KOPT-K1 (cell line): ENCODE measurements at regions not wholly inside any gene's neighbourhood (a gene's known extent, or its start where the extent isn't known, plus 50 kb on each side); places are given as distances from the start of the nearest gene placed in this dataset.
"Not testable (repeated sequence)": the region's sequence is repeated elsewhere in the genome, so short reads cannot be mapped to it uniquely, and the experiment has no call there.

Experiments
- H3K27ac ChIP-seq: fragments of 200-600 bp; sonication (generic); 2 replicates; pipeline ENCODE4 v1.5.1; 2016; ENCODE audit warnings: antibody characterized with exemption, mild to moderate bottlenecking, low read depth, low read length; ENCODE audit not compliant: poor library complexity, severe bottlenecking
- H3K36me3 ChIP-seq: fragments of 200-600 bp; sonication (generic); 2 replicates; pipeline ENCODE4 v1.5.1; 2017; ENCODE audit warnings: antibody characterized with exemption, mild to moderate bottlenecking, low read length, moderate library complexity; ENCODE audit not compliant: insufficient read depth
- H3K9me3 ChIP-seq: fragments of 200-600 bp; sonication (generic); 2 replicates; pipeline ENCODE4 v1.5.1; 2017; ENCODE audit warnings: antibody characterized with exemption, low read length, mild to moderate bottlenecking; ENCODE audit not compliant: insufficient read depth, poor library complexity, severe bottlenecking

DNA sequence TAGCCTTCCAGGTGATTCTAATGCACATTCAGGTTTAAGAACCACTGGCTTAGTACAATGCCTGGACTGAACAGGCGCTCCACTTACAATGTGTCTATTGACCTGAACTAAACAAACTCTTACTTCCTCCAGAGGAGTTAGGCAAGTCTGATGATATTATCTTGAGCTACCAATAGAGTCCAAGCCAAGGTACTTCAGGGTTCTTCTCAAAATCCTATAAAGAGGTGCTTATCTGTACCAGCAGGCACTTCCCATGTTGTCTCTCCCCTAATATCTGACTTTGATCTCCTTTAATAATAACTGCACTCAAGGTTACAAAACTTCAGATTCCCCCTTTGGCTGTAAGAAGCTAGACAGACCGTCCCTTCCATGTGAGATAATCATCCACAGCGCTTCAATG is 157.0 kb upstream of the SVIL start:
- Histone ChIP-seq H3K36me3 (no peaks in the 10 kb centered on the region), H3K9me3 (no peaks in the 10 kb centered on the region), H3K27ac (no peak overlapping the region)

DNA sequence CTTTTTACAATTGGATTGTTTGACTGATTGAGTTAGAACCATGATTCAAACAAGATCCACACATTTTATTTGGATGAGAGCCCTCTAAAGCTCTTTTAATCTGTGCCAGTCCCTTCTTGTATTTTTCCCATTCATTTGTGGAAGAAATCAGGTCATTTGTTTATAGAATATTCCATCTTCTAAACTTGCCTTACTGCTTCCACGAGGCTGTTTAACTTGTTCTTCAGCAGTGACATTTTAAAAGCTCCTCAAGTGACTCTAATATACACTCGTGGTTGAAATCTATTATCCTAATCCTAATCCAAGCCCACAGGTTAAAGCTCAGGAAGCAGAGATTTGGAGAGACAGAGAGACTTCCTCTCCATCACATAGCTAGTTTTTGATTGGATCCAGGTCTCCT is 155.4 kb upstream of the SVIL start:
- no peak overlapping the region for H3K27ac ChIP-seq

DNA sequence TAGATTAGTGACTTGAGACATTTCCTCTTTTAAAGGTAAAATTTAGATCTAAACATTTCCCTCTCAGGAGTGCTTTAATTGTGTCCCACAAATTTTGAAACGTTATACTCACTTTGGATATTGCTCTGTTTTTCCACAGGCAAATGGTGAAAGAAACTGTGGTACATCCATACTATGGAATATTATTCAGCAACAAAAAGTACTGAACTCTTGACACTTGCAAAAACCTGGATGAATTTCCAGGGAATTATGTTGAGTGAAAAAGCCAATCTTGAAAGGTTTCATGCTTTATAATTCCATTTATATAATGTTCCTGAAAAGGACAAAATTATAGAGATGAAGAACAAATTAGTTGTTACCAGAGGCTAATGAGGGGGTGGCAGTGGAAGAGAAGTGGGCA is 153.3 kb upstream of the SVIL start:
- H3K9me3 ChIP-seq: no peaks in the 10 kb centered on the region
- no peaks in the 10 kb centered on the region for H3K36me3 ChIP-seq
- H3K27ac ChIP-seq: no peak overlapping the region

More for the DNA sequence above, 155.4 kb upstream of the SVIL start:
- Histone ChIP-seq H3K9me3 (no peaks in the 10 kb centered on the region), H3K36me3 (no peaks in the 10 kb centered on the region)

DNA sequence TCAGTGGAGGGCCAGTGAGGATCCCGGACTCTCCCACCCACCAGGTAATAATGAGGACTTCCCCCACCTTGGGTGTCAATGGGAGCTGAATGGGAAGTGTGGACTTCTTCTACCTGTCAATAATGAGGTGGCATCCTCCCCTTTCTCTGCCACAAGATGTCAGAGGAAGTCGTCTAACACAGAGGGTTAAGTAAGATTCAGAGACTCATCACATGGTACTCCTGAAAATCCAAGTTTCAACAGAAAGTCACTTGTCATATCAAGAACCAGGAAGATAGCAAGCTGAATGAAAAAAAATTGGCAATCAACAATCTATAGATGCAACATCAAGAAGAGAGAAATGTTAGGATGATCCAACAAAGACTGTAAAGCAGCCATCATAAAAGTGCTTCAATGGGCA is 150.9 kb upstream of the SVIL start:
- no peaks in the 10 kb centered on the region for H3K9me3 ChIP-seq
- H3K27ac ChIP-seq: no peak overlapping the region

DNA sequence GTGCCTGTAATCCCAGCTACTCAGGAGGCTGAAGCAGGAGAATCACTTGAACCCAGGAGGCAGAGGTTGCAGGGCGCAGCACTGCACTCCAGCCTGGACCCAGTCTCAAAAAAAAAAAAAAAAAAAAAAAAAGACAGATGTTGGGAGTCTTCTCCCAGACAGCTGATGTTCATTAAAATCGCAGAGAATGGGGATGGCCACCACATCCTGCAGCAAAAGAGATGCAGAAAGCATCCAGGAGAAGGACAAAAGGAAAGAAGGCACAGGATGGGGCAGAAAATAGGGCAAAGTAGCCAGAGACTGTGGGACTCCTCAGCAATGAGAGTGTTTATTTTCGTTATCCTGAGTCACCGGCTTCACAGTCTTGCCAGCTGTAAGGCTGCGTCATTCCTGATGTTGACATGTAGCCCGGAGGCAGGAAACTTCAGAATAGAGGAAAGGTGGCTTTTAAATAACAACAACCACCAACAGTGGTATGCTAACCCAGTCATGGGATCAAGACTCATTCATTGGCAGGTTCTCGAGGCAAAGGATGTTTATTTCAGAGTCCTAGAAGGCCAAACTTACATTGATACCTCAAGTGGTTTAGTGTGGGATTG is 149.5 kb upstream of the SVIL start:
- Histone ChIP-seq H3K9me3 (no peaks in the 10 kb centered on the region), H3K27ac (no peak overlapping the region), H3K36me3 (no peaks in the 10 kb centered on the region)

More for the DNA sequence above, 150.9 kb upstream of the SVIL start:
- H3K36me3 ChIP-seq: no peaks in the 10 kb centered on the region

DNA sequence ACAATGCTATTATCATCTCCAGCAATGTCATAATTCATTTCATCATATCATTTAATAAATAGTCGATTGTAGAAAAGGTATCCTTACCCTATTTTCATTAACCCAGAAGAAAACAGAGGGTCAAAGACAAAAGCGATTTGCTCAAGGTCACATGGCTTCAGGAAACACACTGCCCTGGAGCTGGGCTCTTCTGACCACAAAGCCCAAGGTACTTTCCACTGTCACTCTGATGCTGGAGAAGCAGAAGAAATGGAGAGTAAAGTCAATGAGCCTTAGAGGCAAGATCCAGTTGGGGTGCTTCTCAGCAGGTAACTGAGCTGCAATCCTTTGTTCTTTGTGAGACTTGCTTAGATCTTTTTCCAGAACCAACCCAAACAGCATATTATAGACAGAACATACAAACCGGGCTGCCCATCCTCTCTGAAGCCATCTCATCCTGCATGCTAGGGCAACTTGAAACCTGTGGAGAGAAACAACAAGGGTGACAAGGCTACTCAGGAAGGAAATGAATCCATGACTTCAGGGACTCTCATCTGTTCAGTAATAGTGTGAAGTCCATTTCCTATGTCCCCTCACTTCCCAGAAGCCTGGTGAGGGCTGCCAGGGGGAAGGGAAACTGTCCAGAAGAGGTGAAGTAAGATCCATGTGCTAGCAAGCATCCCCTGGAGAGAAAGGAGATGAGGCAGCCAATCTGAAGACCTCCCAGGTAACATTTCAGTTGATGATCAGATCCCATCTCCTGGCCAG is 148.6 kb upstream of the SVIL start:
- Histone ChIP-seq H3K9me3 (no peaks in the 10 kb centered on the region), H3K27ac (no peak overlapping the region), H3K36me3 (no peaks in the 10 kb centered on the region)

DNA sequence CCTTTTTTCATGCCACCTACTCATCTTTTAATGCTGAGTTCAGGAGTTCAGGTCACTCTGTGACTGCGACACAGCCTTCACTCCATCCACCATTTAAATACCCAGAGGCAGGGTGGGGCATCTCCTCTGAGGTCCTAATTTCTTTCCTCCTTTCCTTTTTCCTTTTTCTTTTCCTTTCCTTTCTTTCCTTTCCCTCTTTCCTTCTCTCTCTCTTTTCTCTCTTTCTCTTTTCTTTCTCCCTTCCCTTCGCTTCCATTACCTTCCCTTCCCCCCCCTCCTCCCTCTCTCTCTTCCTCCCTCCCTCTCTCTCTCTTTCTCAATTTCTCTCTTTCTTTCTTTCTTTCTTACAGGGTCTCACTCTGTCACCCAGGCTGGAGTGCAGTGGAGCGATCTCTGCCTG is 145.9 kb upstream of the SVIL start:
- Histone ChIP-seq H3K9me3 (no peaks in the 10 kb centered on the region), H3K27ac (no peak overlapping the region), H3K36me3 (no peaks in the 10 kb centered on the region)

DNA sequence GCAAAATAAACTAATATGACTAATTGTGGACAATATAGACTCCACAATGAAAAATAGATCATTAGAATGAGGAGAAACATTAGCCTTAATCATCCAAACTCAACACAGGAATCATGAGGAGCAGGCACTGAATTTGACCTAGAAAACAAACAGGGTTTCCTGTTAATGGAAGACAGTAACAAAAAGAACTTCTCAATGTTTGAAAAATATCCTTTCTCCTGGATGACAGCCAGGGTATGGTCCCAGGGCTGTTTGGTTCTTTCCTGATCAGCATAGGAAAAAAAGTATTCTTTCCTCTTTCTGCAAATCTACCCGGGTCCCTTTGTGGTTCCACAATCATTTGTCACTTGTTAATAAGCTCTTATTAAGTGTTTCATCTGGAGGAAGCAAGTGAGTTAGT is 145.3 kb upstream of the SVIL start:
- H3K9me3 ChIP-seq: no peaks in the 10 kb centered on the region
- H3K36me3 ChIP-seq: no peaks in the 10 kb centered on the region
- H3K27ac ChIP-seq: no peak overlapping the region

DNA sequence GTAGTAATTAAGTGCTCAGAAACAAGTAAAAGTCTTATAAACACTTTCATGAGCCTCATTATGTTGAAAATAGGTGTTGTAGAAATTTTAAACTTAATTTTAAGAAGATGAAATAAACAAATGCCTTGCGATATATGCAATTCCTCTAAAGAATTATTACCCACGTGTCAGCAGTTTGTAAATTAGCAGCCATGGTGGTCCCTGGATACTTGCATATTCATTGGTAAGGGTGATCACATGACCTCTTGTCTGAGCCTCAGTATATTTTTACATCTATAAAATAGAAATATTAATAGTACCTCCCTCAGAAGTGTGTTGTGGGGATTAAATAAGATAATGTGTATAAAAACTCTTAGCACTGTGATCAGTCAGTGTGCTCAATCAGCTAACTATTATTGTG is 141.5 kb upstream of the SVIL start:
- no peak overlapping the region for H3K27ac ChIP-seq
- no peaks in the 10 kb centered on the region for H3K9me3 ChIP-seq
- no peaks in the 10 kb centered on the region for H3K36me3 ChIP-seq

DNA sequence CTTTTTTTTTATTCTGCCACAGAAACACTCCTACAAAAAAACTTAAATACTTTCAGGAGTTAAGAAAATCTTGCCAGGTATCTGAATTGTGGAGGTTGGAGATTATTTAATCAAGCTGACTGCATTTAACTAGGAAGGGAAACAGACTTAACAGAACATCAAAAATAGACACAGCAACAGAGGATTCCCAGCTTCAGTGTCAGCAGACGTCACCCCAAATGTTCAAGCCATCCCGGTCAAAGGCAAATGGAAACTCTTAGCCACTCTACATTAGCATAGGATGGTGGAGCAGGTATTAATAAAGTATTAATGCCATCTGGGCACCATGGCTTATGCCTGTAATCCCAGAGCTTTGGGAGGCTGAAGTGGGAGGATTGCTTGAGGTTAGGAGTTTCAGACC is 139.7 kb upstream of the SVIL start:
- no peaks in the 10 kb centered on the region for H3K9me3 ChIP-seq
- H3K36me3 ChIP-seq: no peaks in the 10 kb centered on the region
- no peak overlapping the region for H3K27ac ChIP-seq

DNA sequence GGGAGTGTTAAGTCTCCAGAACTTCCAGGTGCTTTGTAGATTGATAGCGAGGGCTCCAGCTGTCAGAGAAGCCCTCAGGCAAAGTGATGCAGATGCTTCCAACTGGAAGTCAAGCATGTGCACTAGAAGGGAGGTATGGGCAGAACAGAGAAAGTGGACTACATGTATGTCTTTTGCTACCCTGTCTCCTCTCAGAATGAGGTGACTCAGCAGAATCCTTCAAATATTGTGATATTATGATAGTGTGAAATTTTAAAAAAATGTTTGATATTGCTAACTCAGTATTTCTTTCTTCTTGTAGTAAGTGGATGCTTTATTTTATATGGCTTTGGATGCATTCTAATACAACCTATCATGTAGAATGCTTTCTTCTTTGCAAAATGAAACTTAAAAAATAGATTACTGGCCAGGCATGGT is 138.9 kb upstream of the SVIL start:
- Histone ChIP-seq H3K36me3 (no peaks in the 10 kb centered on the region), H3K9me3 (no peaks in the 10 kb centered on the region), H3K27ac (no peak overlapping the region)

DNA sequence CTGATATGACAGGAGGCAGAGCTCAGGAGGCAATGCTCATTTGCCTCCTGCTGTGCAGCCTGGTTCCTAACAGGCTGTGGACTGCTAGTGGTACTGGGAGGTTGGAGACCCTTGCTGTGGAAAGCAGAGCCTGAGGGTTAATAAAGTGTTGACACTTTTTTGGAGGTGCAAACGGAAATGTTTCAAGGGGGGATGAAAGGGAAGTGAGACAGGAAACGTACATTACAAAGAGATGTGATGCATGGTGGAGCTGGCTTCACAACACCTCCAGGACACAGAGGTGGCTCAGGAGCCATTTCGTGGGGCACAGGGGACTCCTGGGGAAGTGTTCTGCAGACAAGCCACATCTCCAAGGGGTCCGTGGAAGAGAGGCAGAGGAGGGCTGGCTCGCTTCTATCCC is 137.6 kb upstream of the SVIL start:
- H3K9me3 ChIP-seq: no peaks in the 10 kb centered on the region
- H3K36me3 ChIP-seq: no peaks in the 10 kb centered on the region
- H3K27ac ChIP-seq: no peak overlapping the region

DNA sequence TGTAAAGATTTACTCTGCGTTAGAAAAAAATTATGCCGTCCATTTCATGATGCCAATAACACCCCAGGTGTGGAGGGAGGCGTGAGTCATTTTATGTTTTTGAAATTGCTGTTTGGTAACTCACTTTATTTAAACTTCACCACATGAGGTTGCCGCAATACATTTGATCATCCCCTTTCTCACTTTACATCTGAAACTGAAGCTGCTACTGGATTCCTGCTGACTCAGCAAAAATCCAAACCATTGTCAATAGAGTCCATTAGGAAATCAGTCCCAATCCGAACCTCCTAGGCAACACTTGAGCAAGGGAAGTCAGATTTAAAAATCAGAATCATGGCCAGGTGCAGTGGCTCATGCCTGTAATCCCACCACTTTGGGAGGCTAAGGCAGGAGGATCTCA is 136.6 kb upstream of the SVIL start:
- Histone ChIP-seq H3K36me3 (no peaks in the 10 kb centered on the region), H3K9me3 (no peaks in the 10 kb centered on the region), H3K27ac (no peak overlapping the region)

DNA sequence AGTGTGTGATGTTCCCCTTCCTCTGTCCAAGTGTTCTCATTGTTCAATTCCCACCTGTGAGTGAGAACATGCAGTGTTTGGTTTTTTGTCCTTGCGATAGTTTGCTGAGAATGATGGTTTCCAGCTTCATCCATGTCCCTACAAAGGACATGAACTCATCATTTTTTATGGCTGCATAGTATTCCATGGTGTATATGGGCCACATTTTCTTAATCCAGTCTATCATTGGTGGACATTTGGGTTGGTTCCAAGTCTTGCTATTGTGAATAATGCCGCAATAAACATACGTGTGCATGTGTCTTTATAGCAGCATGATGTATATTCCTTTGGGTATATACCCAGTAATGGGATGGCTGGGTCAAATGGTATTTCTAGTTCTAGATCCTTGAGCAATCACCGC is 134.5 kb upstream of the SVIL start:
- H3K27ac ChIP-seq, H3K36me3 ChIP-seq, H3K9me3 ChIP-seq: not testable (repeated sequence)

DNA sequence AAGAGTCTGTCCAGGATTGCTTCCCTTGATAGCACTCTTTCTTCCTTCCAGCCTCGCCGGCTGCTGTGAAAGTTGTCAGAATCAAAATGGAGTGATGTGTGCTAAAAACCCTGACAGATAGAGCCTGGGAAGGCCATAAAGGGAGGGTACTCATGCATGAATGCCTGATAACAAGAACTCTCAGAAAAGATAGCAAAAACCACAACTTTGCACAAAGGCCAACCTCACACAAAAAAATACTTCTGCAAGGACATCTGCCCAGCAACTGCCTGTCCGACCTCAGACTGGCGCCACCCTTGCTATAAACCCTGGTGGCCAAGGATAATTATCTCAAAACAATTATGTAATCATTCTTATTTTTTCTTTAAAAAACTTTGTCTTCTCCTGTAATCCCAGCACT is 133.2 kb upstream of the SVIL start:
- Histone ChIP-seq H3K27ac (no peak overlapping the region), H3K9me3 (no peaks in the 10 kb centered on the region), H3K36me3 (no peaks in the 10 kb centered on the region)

DNA sequence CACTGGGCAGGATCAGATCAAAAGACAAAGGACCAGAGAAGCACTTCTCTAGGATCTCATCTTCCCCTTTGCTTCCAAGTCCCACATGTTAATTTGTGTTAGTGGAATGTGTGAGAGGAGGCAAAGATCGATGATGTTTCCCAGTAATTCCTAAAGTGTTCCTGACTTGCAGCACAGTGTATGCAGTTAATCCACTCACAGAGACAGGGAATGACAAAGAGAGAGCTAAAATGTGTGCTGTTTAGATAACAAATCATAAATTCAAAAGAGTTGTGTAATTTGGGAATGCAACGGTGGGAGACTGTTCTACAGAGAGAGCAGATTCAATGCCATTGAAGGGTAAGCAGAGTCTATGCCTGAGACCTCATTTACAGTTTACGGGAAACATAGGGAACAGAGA is 132.0 kb upstream of the SVIL start:
- no peak overlapping the region for H3K27ac ChIP-seq
- H3K36me3 ChIP-seq: no peaks in the 10 kb centered on the region
- no peaks in the 10 kb centered on the region for H3K9me3 ChIP-seq
